T-helper 2 cell treated with Interferon-gamma antibody and Interleukin-4, amounts not matched to agents 100 ng/mL and 5 ng/mL, for 36 hours (primary cell): ENCODE measurements at regions not wholly inside any gene's neighbourhood (a gene's known extent, or its start where the extent isn't known, plus 50 kb on each side); places are given as distances from the start of the nearest gene placed in this dataset.
"Not testable (repeated sequence)": the region's sequence is repeated elsewhere in the genome, so short reads cannot be mapped to it uniquely, and the experiment has no call there.

Experiments
- intact Hi-C: fragments of 100-400 bp; cut with micrococcal nuclease; formaldehyde crosslinking; loops from one replicate; pipeline ENCODE4 v1.15.1; 2023

- intact Hi-C loops, result no loop called here
These were observed 1526.8 kb downstream of the BRD1 start for GRCh38 chr22:48300877-48301276.

GRCh38 chr22:48299801-48300200 is 1527.9 kb downstream of the BRD1 start:
- intact Hi-C loops, result no loop called here

- intact Hi-C loops, result no loop called here
These were observed 1528.5 kb downstream of the BRD1 start for GRCh38 chr22:48299124-48299523.

GRCh38 chr22:48297296-48297695 is 1530.4 kb downstream of the BRD1 start:
- intact Hi-C loops, result no loop called here

- intact Hi-C loops, result not testable (repeated sequence)
These were observed 1527.5 kb downstream of the TBC1D22A start for GRCh38 chr22:48289954-48290353.

GRCh38 chr22:48288376-48288940 is 1526.0 kb downstream of the TBC1D22A start:
- intact Hi-C loops, result no loop called here

- intact Hi-C loops, result no loop called here
These were observed 1524.6 kb downstream of the TBC1D22A start for GRCh38 chr22:48287031-48287430.

GRCh38 chr22:48284671-48285070 is 1522.2 kb downstream of the TBC1D22A start:
- intact Hi-C loops, result no loop called here

GRCh38 chr22:48282804-48283203 is 1520.4 kb downstream of the TBC1D22A start:
- intact Hi-C loops, result no loop called here

GRCh38 chr22:48279461-48279756 is 1517.0 kb downstream of the TBC1D22A start:
- intact Hi-C loops, result no loop called here

- intact Hi-C loops, result no loop called here
These were observed 1516.4 kb downstream of the TBC1D22A start for GRCh38 chr22:48278620-48279460.

GRCh38 chr22:48277868-48278581 is 1515.6 kb downstream of the TBC1D22A start:
- intact Hi-C loops, result no loop called here

- intact Hi-C loops, result no loop called here
These were observed 1514.8 kb downstream of the TBC1D22A start for GRCh38 chr22:48276994-48277867.

- intact Hi-C loops, result no loop called here
These were observed 1513.0 kb downstream of the TBC1D22A start for GRCh38 chr22:48275412-48275811.

- intact Hi-C loops, result no loop called here
These were observed 1508.3 kb downstream of the TBC1D22A start for GRCh38 chr22:48270731-48271130.

GRCh38 chr22:48268771-48269552 is 1506.5 kb downstream of the TBC1D22A start:
- intact Hi-C loops, result no loop called here

- intact Hi-C loops, result no loop called here
These were observed 1505.8 kb downstream of the TBC1D22A start for GRCh38 chr22:48268293-48268692.

- intact Hi-C loops, result no loop called here
These were observed 1505.2 kb downstream of the TBC1D22A start for GRCh38 chr22:48267681-48268080.

- intact Hi-C loops, result no loop called here
These were observed 1502.7 kb downstream of the TBC1D22A start for GRCh38 chr22:48265000-48265625.

GRCh38 chr22:48264586-48264985 is 1502.1 kb downstream of the TBC1D22A start:
- intact Hi-C loops, result no loop called here
